Heart right ventricle (tissue), 16 donors: ENCODE measurements at regions not wholly inside any gene's neighbourhood (a gene's known extent, or its start where the extent isn't known, plus 50 kb on each side); places are given as distances from the start of the nearest gene placed in this dataset.

Source experiments
- ATAC-seq, 8 donors: fragments of 200-7000 bp; cut with Tn5 transposase; one replicate each; pipeline ENCODE4 v1.9.1; 2020; ENCODE audit warnings: mild to moderate bottlenecking in 8 of 8, moderate library complexity in 8 of 8, moderate number of reproducible peaks in 1 of 8
- DNase-seq, 2 donors: peaks; one replicate each; pipeline ENCODE4 v3.0.0-alpha.2; 2020
- H3K27ac ChIP-seq, 10 donors: fragments of 200-600 bp; sonication (generic) in 2 of 10; one replicate each; pipeline versions ENCODE4 v1.5.0 to v1.8.0; 2020 to 2022; ENCODE audit warnings: mild to moderate bottlenecking in 3 of 10
- H3K27me3 ChIP-seq, 7 donors: fragments of 200-600 bp; one replicate each; pipeline ENCODE4 v1.8.0; 2021 to 2022; ENCODE audit warnings: mild to moderate bottlenecking in 2 of 7
- H3K36me3 ChIP-seq, 9 donors: fragments of 200-600 bp; sonication (generic) in 1 of 9; one replicate each; pipeline versions ENCODE4 v1.5.0 to v1.8.0; 2020 to 2022; ENCODE audit warnings: mild to moderate bottlenecking in 2 of 9
- H3K4me1 ChIP-seq, 9 donors: fragments of 200-600 bp; sonication (generic) in 1 of 9; one replicate each; pipeline versions ENCODE4 v1.5.0 to v1.8.0; 2020 to 2022; ENCODE audit warnings: mild to moderate bottlenecking in 4 of 9
- H3K4me3 ChIP-seq, 10 donors: fragments of 200-600 bp; sonication (generic) in 2 of 10; one replicate each; pipeline versions ENCODE4 v1.5.0 to v1.8.0; 2020 to 2022; ENCODE audit warnings: mild to moderate bottlenecking in 7 of 10, moderate library complexity in 2 of 10
- H3K9me3 ChIP-seq, 11 donors: fragments of 200-600 bp in 10 of 11; sonication (generic) in 2 of 11; one replicate each; pipeline versions ENCODE4 v1.5.0 to v1.8.0; 2013 to 2022; ENCODE audit warnings: mild to moderate bottlenecking in 2 of 11, control low read depth in 1 of 11, moderate library complexity in 1 of 11
- CTCF ChIP-seq, 9 donors: fragments of 200-600 bp; sonication (generic) in 2 of 9; IDR thresholded peaks; one replicate each; pipeline versions ENCODE4 v1.5.0 to v1.8.0; 2021 to 2022; ENCODE audit warnings: antibody characterized with exemption in 9 of 9, mild to moderate bottlenecking in 5 of 9, moderate library complexity in 1 of 9
- WGBS, 2 donors: extraction: QIAGEN DNeasy Blood & Tissue Kit; methylation state at CpG; one replicate each; pipeline ENCODE4 v1.1.7; 2013; ENCODE audit warnings: inconsistent platforms in 1 of 2; 5-methylcytosine and 5-hydroxymethylcytosine counted together
- intact Hi-C, 10 donors: fragments of 100-400 bp; cut with DNase I; formaldehyde crosslinking; loops; one replicate each; pipeline versions ENCODE4 v1.11.1 to v1.14.2; 2022
- donor health status: Arrhythmogenic right ventricular cardiomyopathy.
- donor health status: ischemic (EF 13 %, LVEDD 7.1; RV severe dilation, severe dysfunction).
- donor health status: healthy with polysubstance abuse.
- donor health status: DM: no; HTN: yes; CAD: no.
- donor health status: DM: no; HTN: no; CAD: no.
- donor health status: ischemic (EF 25% LVEDD 6.9; RV normal size, moderate dysfunction).
- donor health status: ischemic (EF 25% LVEDD 5.7; RV mildly dilated, moderate dysfunction).
- donor health status: healthy.
- donor health status: DM: yes; HTN: yes; CAD: no.
- donor health status: Ischemic cardiomyopathy.
- donor health status: ischemic (EF 35%, LVEDD 5.7; RV mildly dilated, moderate dysfunction).
- donor health status: nonischemic (EF 11% LVEDD 7.7; RV severe dilation, severe dysfunction).
- donor health status: DM: yes; HTN: yes; CAD: no.
- donor health status: PGD.
- donor health status: ischemic (EF 29% LVEDD 5.4; RV normal size, mild dysfunction).
- donor health status: nonischemic (EF 23%, LVEDD 6.1; RV moderate dilation, normal function).

- H3K9me3 ChIP-seq, result peaks cover 0 to 5% (median 0%) of the 10 kb centered on the region in 11 donors
- H3K27me3 ChIP-seq, result no peaks in the 10 kb centered on the region
- no peaks in the 10 kb centered on the region for H3K36me3 ChIP-seq
- intact Hi-C loops, result no loop called here
- H3K27ac ChIP-seq, result no peak overlapping the region
- no peak overlapping the region for H3K4me3 ChIP-seq
- H3K4me1 ChIP-seq, result no peaks in the 10 kb centered on the region
- no peak for TF ChIP-seq CTCF (IDR thresholded peaks at IDR 0.05)
- ATAC-seq, result peak in 1 of 8 donors; percentile 45
- DNase-seq, result no peak
- 47 to 48% methylated on average over 3 of the region's 3 CpGs for WGBS, 2 donors
These were observed 174.7 kb downstream of the OTOR start for GRCh38 chr20:16922834-16923233.

- H3K27me3 ChIP-seq, result no peaks in the 10 kb centered on the region
- no peak overlapping the region for H3K27ac ChIP-seq
- intact Hi-C loops, result no loop called here
- DNase-seq, result no peak
- no peak overlapping the region for H3K4me3 ChIP-seq
- TF ChIP-seq CTCF (IDR thresholded peaks at IDR 0.05), result no peak
- WGBS, 2 donors, result 87 to 92% methylated on average over 11 of the region's 11 CpGs
- H3K36me3 ChIP-seq, result no peaks in the 10 kb centered on the region
- H3K9me3 ChIP-seq, result no peaks in the 10 kb centered on the region
- no peaks in the 10 kb centered on the region for H3K4me1 ChIP-seq
- no peak for ATAC-seq
These were observed 178.7 kb downstream of the OTOR start for GRCh38 chr20:16926626-16927430.

GRCh38 chr20:16929756-16930155, 181.6 kb downstream of the OTOR start:
- H3K27ac ChIP-seq, result no peak overlapping the region
- ATAC-seq, result no peak
- H3K27me3 ChIP-seq, result no peaks in the 10 kb centered on the region
- DNase-seq, result no peak
- no peaks in the 10 kb centered on the region for H3K36me3 ChIP-seq
- H3K9me3 ChIP-seq, result peaks cover 0 to 3% (median 0%) of the 10 kb centered on the region in 11 donors
- no peak overlapping the region for H3K4me3 ChIP-seq
- intact Hi-C loops, result no loop called here
- no peak for TF ChIP-seq CTCF (IDR thresholded peaks at IDR 0.05)
- no peaks in the 10 kb centered on the region for H3K4me1 ChIP-seq

DNA sequence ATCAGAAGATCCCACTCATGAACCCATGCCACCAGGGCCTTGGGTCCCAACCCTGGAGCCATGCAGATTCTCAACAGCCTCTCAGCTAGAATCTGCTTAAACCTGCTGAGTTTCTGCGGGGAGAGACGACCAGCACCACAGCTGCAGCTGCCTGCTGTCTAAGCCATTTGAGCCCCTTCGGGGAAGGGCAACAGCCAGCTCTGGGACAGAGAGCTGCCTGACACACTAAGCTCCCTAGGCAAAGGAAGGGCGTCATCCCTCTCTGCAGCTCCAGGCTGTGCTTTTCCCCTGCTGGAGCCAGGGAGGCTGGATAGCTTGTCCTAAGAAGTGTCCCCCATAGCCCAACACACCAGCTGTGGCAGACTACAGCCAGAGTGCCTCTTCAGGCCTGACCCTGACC, 182.5 kb downstream of the OTOR start:
- ATAC-seq (no peak), DNase-seq (no peak)
- Histone ChIP-seq H3K36me3 (no peaks in the 10 kb centered on the region), H3K4me1 (no peaks in the 10 kb centered on the region), H3K27me3 (no peaks in the 10 kb centered on the region), H3K27ac (no peak overlapping the region), H3K4me3 (no peak overlapping the region), H3K9me3 (peaks cover 0 to 9% (median 0%) of the 10 kb centered on the region in 11 donors)
- intact Hi-C loops, result no loop called here
- TF ChIP-seq CTCF (IDR thresholded peaks at IDR 0.05), result no peak
- WGBS, 2 donors, result 70 to 74% methylated on average over 4 of the region's 4 CpGs
